ENCODE measurements at regions not wholly inside any gene's neighbourhood (a gene's known extent, or its start where the extent isn't known, plus 50 kb on each side); places are given as distances from the start of the nearest gene placed in this dataset.

DNA sequence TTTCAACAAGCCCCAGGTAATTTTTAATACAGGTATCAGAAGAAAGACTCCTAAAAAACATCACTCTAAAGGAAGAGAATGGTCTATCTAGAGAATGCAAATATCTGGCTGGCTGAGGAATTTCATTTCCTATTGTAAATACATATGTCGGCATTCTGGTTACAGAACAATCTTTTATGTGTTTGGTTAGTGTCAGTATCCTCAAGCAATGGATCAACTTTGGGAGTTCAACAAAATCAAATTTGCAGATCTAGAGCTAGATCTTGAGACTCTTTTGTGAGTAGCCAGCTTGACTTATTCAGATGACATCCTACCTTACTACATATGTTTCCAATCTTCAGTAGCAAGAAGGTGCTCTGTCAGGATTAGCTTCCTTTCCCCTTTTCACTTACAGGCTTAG, 145.1 kb downstream of the BTC start:
- H3K4me3 ChIP-seq (ENCODE audit: low read depth, low read length), result no peak overlapping the region
- TF ChIP-seq, protein P1, sequence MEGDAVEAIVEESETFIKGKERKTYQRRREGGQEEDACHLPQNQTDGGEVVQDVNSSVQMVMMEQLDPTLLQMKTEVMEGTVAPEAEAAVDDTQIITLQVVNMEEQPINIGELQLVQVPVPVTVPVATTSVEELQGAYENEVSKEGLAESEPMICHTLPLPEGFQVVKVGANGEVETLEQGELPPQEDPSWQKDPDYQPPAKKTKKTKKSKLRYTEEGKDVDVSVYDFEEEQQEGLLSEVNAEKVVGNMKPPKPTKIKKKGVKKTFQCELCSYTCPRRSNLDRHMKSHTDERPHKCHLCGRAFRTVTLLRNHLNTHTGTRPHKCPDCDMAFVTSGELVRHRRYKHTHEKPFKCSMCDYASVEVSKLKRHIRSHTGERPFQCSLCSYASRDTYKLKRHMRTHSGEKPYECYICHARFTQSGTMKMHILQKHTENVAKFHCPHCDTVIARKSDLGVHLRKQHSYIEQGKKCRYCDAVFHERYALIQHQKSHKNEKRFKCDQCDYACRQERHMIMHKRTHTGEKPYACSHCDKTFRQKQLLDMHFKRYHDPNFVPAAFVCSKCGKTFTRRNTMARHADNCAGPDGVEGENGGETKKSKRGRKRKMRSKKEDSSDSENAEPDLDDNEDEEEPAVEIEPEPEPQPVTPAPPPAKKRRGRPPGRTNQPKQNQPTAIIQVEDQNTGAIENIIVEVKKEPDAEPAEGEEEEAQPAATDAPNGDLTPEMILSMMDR (IDR thresholded peaks at IDR 0.05; ENCODE audit: low read depth, low read length), result no peak

DNA sequence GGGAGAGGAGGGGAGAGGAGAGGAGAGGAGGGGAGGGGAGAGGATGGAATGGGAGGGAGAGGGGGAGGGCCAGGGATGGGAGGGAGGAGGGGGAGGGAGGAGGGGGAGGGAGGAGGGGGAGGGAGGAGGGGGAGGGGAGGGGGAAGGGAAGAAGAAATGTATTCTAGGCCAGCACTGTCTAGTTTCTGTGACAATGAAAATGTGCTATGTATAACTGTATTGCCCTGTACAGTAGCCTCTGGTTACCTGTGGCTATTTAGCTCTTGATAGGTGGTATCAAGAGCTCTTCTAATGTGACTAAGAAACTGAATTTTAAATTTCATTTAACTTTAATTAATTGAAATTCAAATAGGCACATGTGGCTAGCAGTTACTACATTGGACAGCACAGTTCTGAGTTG, 143.1 kb downstream of the BTC start:
- TF ChIP-seq, protein P1 (IDR thresholded peaks at IDR 0.05; ENCODE audit: low read depth, low read length), result no peak
- H3K4me3 ChIP-seq (ENCODE audit: low read depth, low read length), result no peak overlapping the region

DNA sequence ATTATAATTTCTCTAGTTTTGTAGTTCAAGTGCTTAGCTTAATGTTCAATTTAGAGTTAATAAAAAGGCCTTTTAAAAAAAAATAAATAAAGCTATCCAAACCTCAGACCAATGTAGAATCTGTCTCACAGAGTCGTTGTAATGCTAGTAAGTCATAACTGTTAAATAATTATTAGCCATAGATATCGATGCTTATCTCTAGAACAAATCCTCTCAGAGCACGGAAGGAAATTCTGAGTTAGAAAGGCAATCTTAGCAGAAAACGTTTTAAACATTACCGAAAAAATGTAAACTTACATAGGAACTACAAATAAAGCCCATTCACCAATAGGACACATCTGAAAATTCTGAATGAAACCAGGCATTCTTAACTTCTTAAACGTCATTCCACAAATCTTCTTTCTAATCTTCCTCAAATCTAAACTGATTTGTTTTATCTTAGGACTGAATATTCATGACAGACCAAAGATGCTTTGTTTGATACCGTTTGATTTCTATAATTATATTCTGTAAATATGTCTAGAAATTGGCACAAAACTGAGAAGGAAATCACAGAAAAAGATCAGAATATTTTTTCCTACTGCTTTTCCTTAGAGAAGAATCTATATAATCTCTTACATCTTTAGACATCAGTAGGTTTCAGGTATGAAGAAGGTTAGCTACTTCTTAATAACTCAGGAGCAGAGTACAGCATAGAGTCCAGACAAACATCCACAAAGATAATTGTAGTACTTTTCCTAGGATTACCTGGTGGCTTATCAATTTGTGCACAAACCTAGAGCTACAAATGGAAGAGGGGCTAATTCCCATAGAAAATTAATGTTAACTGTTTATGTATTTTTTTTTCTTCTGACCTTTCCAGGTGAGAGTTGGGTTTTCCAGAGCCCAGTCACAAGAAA, 140.7 kb downstream of the BTC start:
- TF ChIP-seq, protein P1 (IDR thresholded peaks at IDR 0.05; ENCODE audit: low read depth, low read length), result no peak

DNA sequence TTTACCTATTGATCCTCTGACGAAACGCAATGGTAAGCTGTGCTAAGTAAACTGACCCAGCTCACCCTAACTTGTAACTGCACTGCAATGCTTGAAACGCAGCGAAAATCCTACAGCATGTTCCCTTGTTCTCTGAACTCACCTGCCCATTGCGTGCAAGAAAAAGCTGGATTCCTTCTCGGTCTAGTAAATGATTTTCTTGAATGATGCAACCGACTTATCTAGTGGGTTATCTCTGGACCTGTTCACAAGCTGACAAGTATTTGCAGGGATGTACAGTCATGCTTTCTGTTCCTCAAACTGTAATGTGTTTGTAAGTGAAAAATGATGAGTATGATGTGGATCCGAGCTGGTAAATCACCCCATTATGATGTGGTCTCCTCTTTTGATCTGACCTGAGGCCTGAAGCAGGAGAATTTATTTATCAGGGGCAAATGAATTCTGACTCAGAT, 140.1 kb downstream of the BTC start:
- TF ChIP-seq, protein P1 (IDR thresholded peaks at IDR 0.05; ENCODE audit: low read depth, low read length), result no peak
- no peak overlapping the region for H3K4me3 ChIP-seq (ENCODE audit: low read depth, low read length)

More for the DNA sequence above, 140.7 kb downstream of the BTC start:
- no peak overlapping the region for H3K4me3 ChIP-seq (ENCODE audit: low read depth, low read length)

DNA sequence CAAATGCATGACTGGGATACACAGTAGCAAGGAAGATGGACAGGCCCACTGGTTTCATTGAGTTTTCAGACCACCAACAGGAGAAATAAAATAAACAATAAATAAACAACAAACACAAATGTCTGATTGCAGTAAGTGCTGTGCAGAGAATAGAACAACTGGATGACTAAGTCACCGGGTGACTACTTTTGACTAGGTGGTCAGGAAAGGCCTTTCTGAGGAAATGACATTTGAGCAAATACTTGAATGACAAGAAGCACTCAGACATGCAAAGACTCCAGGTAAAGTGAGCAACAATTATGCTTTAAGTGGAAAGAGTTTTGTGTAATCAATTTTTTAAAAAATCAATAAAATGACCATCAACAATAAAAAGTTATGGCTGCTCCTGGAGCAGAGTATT, 137.7 kb downstream of the BTC start:
- no peak overlapping the region for H3K4me3 ChIP-seq (ENCODE audit: low read depth, low read length)
- TF ChIP-seq, protein P1 (IDR thresholded peaks at IDR 0.05; ENCODE audit: low read depth, low read length), result no peak

DNA sequence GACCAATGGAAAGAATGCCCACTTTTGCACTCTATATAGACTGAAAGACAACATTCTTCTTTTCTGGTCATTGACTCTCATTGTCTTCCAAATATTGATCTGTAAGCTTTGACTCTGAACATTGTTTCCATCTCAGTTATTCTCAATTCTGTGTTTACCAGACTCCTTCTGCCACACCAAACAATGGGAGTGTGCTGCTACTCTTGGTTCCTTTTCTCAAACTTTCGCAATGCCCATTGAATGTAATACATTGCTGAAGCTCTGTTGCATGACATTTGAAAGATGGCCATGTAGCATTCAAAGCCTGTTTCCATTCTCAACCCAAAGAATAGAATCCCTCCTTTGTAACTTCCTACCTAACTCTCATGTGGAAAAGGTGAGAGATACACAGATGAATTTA, 136.2 kb downstream of the BTC start:
- TF ChIP-seq, protein P1 (IDR thresholded peaks at IDR 0.05; ENCODE audit: low read depth, low read length), result no peak
- H3K4me3 ChIP-seq (ENCODE audit: low read depth, low read length), result no peak overlapping the region
